MM.1S (cell line): ENCODE measurements at regions not wholly inside any gene's neighbourhood (a gene's known extent, or its start where the extent isn't known, plus 50 kb on each side); places are given as distances from the start of the nearest gene placed in this dataset.

Experiments
- DNase-seq: peaks from one replicate; pipeline ENCODE4 v3.0.0-alpha.2; 2015
- H2AFZ ChIP-seq: fragments of 300-600 bp; sonication (generic); 2 replicates; pipeline ENCODE4 v1.6.0; 2016; ENCODE audit warnings: antibody characterized with exemption, low read length
- H3F3A ChIP-seq: fragments of 300-600 bp; sonication (generic); 2 replicates; pipeline ENCODE4 v1.6.1; 2016; ENCODE audit warnings: mild to moderate bottlenecking, antibody characterized with exemption, low read length, moderate library complexity, mixed read lengths; ENCODE audit not compliant: insufficient read depth
- H3K27ac ChIP-seq: fragments of 300-600 bp; sonication (generic); 2 replicates; pipeline ENCODE4 v1.5.1; 2016; ENCODE audit warnings: mild to moderate bottlenecking, low read length
- H3K27me3 ChIP-seq: fragments of 300-600 bp; sonication (generic); replicated peaks from 2 replicates; pipeline ENCODE4 v1.6.0; 2016; ENCODE audit warnings: low read length; ENCODE audit not compliant: insufficient read depth
- H3K36me3 ChIP-seq: fragments of 300-600 bp; sonication (generic); replicated peaks from 2 replicates; pipeline ENCODE4 v1.6.1; 2016; ENCODE audit warnings: mild to moderate bottlenecking, low read length, mixed read lengths; ENCODE audit not compliant: insufficient read depth
- H3K4me1 ChIP-seq: fragments of 300-600 bp; sonication (generic); 2 replicates; pipeline ENCODE4 v1.6.1; 2016; ENCODE audit warnings: low read length, mixed read lengths
- H3K4me2 ChIP-seq: fragments of 300-600 bp; sonication (generic); 2 replicates; pipeline ENCODE4 v1.6.0; 2016; ENCODE audit warnings: low read depth, low read length
- H3K4me3 ChIP-seq: fragments of 300-600 bp; sonication (generic); 2 replicates; pipeline ENCODE4 v1.5.1; 2016; ENCODE audit warnings: low read length, mixed read lengths
- H3K79me2 ChIP-seq: fragments of 300-600 bp; sonication (generic); 2 replicates; pipeline ENCODE4 v1.6.1; 2016; ENCODE audit warnings: mixed run types, low read length, mixed read lengths
- H3K9ac ChIP-seq: fragments of 300-600 bp; sonication (generic); 2 replicates; pipeline ENCODE4 v1.6.1; 2016; ENCODE audit warnings: low read length, mixed read lengths
- H3K9me2 ChIP-seq: fragments of 300-600 bp; sonication (generic); replicated peaks from 2 replicates; pipeline ENCODE4 v1.6.1; 2016; ENCODE audit warnings: mild to moderate bottlenecking, low read length, mixed read lengths; ENCODE audit not compliant: insufficient read depth
- H3K9me3 ChIP-seq: fragments of 300-600 bp; sonication (generic); replicated peaks from 2 replicates; pipeline ENCODE4 v1.6.1; 2016; ENCODE audit warnings: mild to moderate bottlenecking, low read length, mixed read lengths; ENCODE audit not compliant: insufficient read depth
- H4K20me1 ChIP-seq: fragments of 300-600 bp; sonication (generic); 2 replicates; pipeline ENCODE4 v1.6.1; 2016; ENCODE audit warnings: mild to moderate bottlenecking, low read length, moderate library complexity, mixed read lengths; ENCODE audit not compliant: insufficient read depth
- EZH2 ChIP-seq: fragments of 300-600 bp; sonication (generic); optimal IDR thresholded peaks from 2 replicates; pipeline ENCODE3; 2017; ENCODE audit warnings: low read depth, mild to moderate bottlenecking, antibody characterized with exemption, low read length, mixed read lengths
- EZH2phosphoT487 ChIP-seq: fragments of 300-600 bp; sonication (generic); IDR thresholded peaks from 2 replicates; pipeline ENCODE4 v1.6.1; 2018; ENCODE audit warnings: antibody characterized with exemption, low read length
- TF ChIP-seq, protein P1 (sequence below): fragments of 300-600 bp; sonication (generic); IDR thresholded peaks from 2 replicates; pipeline ENCODE4 v1.5.1; 2016; ENCODE audit warnings: antibody characterized with exemption, low read length, mixed read lengths

DNA sequence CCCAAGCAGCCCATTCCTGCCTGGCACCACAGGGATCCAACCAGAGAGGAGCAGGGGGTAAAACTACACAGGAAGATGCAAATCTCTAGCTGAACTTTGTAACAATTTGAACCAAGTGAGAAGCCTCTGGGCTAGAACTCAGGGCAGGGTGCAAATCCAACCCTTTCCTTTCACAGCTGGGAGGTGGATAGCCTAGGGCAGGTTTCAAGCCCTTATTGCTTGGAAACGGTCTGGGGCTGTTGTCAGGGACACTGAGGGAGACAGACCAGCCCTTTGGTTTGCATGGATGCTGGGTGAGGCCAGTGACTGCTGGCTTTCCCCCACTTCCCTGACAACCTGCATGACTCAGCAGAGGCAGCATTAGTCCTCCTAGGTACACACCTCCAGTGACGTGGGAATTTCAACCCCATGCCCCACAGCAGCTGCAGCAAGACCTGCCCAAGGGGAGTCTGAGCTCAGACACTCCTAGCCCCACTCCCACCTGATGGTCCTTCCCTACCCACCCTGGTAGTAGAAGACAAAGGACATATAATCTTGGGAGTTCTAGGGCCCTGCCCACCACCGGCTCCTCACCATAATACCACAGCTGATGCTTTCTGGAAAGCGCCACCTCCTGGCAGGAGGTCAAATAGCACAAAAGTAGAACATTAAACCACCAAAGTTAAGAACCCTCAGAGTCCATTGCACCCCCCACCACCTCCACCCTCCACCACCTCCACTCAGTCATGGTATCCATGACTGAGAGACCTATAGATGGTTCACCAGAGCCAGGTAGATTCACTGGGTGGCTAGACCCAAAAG lies 797.7 kb upstream of the MAN1A1 start:
- H4K20me1 ChIP-seq: no peaks in the 10 kb centered on the region
- TF ChIP-seq, protein P1, sequence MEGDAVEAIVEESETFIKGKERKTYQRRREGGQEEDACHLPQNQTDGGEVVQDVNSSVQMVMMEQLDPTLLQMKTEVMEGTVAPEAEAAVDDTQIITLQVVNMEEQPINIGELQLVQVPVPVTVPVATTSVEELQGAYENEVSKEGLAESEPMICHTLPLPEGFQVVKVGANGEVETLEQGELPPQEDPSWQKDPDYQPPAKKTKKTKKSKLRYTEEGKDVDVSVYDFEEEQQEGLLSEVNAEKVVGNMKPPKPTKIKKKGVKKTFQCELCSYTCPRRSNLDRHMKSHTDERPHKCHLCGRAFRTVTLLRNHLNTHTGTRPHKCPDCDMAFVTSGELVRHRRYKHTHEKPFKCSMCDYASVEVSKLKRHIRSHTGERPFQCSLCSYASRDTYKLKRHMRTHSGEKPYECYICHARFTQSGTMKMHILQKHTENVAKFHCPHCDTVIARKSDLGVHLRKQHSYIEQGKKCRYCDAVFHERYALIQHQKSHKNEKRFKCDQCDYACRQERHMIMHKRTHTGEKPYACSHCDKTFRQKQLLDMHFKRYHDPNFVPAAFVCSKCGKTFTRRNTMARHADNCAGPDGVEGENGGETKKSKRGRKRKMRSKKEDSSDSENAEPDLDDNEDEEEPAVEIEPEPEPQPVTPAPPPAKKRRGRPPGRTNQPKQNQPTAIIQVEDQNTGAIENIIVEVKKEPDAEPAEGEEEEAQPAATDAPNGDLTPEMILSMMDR: peak; percentile 27
- TF ChIP-seq EZH2: no peak
- H3K4me2 ChIP-seq: no peak overlapping the region
- H3K9ac ChIP-seq: no peak overlapping the region
- no peaks in the 10 kb centered on the region for H3K36me3 ChIP-seq
- 0 out of 2 replicates have a peak, but pooled peaks cover 7% of the 10 kb centered on the region for H3F3A ChIP-seq
- H3K27ac ChIP-seq: no peak overlapping the region
- H3K9me2 ChIP-seq: no peaks in the 10 kb centered on the region
- no peak for DNase-seq
- H3K4me1 ChIP-seq: 0 out of 2 replicates have a peak, but pooled peaks cover 4% of the 10 kb centered on the region
- H3K79me2 ChIP-seq: no peaks in the 10 kb centered on the region
- no peak overlapping the region for H3K4me3 ChIP-seq
- H3K27me3 ChIP-seq: no peaks in the 10 kb centered on the region
- H3K9me3 ChIP-seq: no peaks in the 10 kb centered on the region
- H2AFZ ChIP-seq: no peak overlapping the region

DNA sequence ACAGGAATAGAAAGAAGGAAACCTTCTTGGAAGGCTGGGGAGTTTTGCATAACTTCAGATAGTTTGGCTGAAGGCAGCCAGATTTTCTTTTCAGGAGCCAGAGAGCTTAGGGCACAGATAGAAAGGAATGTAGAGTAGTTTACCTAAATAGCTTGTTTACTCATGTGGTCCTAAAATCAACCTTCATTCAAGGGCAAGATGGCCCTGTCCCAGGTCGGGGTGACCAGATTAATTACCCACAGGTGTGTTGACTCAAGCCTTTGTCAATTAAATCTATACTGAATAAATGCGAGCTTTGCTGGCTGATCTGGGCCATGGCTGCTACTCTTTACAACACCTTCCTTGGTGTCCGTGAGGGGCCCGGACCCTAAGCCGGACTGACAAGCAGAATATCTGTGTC lies 792.0 kb upstream of the MAN1A1 start:
- no peaks in the 10 kb centered on the region for H3K9me2 ChIP-seq
- H3K9ac ChIP-seq: no peak overlapping the region
- no peaks in the 10 kb centered on the region for H3K36me3 ChIP-seq
- H3F3A ChIP-seq: no peaks in the 10 kb centered on the region
- no peaks in the 10 kb centered on the region for H3K4me1 ChIP-seq
- no peaks in the 10 kb centered on the region for H3K79me2 ChIP-seq
- H3K4me3 ChIP-seq: no peak overlapping the region
- H4K20me1 ChIP-seq: no peaks in the 10 kb centered on the region
- no peaks in the 10 kb centered on the region for H3K27me3 ChIP-seq
- DNase-seq: no peak
- H3K4me2 ChIP-seq: no peak overlapping the region
- H3K9me3 ChIP-seq: no peaks in the 10 kb centered on the region
- TF ChIP-seq, protein P1: no peak
- TF ChIP-seq EZH2 (no peak), EZH2phosphoT487 (no peak)
- H2AFZ ChIP-seq: no peak overlapping the region
- no peak overlapping the region for H3K27ac ChIP-seq

DNA sequence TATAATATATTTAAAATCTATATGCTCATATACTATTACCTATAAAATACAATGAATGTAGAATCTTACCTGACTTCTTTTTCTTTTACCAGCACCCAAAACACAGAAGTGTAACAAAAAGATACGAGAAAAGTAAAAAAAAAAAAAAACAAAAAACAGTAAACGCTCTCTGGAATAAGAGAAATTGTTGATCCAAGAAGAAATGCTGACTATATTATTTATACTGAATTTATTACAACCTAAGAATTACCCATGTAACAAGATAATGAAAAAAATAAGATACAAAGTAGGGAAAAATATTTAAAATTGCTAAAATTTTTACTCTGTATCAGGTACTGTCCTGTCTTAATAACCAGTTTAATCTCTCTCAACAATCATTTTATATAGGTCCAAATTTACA lies 787.9 kb upstream of the MAN1A1 start:
- Histone ChIP-seq H3K9me3 (no peaks in the 10 kb centered on the region), H3K27me3 (no peaks in the 10 kb centered on the region), H3K9me2 (no peaks in the 10 kb centered on the region), H3F3A (no peaks in the 10 kb centered on the region), H3K27ac (no peak overlapping the region), H4K20me1 (no peaks in the 10 kb centered on the region), H3K36me3 (no peaks in the 10 kb centered on the region), H3K9ac (no peak overlapping the region), H3K79me2 (no peaks in the 10 kb centered on the region), H3K4me1 (no peaks in the 10 kb centered on the region), H3K4me3 (no peak overlapping the region), H3K4me2 (no peak overlapping the region), H2AFZ (no peak overlapping the region)
- DNase-seq: no peak
- TF ChIP-seq EZH2 (no peak), EZH2phosphoT487 (no peak)
- TF ChIP-seq, protein P1: no peak
